ENCODE measurements at regions not wholly inside any gene's neighbourhood (a gene's known extent, or its start where the extent isn't known, plus 50 kb on each side); places are given as distances from the start of the nearest gene placed in this dataset.

DNA sequence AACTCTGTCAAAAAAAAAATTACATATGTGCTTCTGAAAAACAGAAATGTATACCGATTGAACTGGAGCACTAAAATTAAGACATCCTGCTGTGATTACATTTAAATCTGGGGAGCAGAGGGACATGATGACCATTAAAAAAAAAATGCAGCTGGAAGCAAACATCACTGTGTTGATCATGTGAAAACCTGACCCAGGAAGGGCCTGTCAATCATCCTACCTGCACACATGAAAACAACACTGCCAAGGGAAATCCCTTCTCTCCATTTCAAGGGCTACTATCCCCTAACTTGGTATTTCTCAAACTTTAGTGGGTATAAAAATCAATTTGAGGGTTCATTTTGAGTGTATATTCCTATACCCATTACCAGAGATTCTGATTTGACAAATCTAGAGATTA lies 719.9 kb upstream of the CBLB start:
- no peak for FAIRE-seq

GRCh38 chr3:106589311-106589942 lies 720.6 kb upstream of the CBLB start:
- DNase-seq (ENCODE audit: low spot score): no peak
- no peak for FAIRE-seq

More for the DNA sequence above, 719.9 kb upstream of the CBLB start:
- no peak for DNase-seq (ENCODE audit: low spot score)

DNA sequence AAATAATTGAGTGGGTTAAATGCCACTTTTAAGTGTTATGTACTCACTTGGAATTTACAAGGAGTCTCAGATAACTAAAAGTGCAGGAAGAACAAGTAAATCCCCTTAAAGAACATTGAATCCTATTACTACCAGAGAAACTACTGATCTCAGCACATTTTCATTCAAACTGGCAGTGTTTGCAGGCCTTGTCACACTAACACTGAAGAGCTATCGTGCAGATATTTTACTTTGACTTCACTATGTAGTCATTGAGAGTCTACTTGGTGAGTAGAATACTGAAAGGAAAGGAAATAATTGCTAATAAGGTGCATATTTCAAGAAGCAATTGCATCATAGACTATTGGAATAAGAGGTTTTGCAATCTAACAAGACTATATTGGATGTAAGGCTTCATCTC lies 721.4 kb upstream of the CBLB start:
- FAIRE-seq (no peak), DNase-seq (ENCODE audit: low spot score) (no peak)

DNA sequence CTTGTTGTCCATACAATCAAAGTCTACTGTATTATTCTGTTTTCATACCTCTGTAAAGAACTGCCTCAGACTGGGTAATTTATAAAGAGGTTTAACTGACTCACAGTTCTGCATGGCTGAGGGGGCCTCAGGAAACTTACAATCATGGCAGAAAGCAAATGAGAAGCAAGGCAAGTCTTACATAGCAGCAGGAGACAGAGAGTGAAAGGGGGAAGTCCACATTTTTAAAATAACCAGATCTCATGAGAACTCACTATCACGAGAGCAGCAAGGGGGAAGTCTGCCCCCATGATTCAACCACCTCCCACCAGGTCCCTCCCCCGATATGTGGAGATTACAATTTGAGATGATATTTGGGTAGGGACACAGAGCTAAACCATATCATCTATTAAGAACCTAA lies 724.6 kb upstream of the CBLB start:
- FAIRE-seq: no peak
- no peak for DNase-seq (ENCODE audit: low spot score)

DNA sequence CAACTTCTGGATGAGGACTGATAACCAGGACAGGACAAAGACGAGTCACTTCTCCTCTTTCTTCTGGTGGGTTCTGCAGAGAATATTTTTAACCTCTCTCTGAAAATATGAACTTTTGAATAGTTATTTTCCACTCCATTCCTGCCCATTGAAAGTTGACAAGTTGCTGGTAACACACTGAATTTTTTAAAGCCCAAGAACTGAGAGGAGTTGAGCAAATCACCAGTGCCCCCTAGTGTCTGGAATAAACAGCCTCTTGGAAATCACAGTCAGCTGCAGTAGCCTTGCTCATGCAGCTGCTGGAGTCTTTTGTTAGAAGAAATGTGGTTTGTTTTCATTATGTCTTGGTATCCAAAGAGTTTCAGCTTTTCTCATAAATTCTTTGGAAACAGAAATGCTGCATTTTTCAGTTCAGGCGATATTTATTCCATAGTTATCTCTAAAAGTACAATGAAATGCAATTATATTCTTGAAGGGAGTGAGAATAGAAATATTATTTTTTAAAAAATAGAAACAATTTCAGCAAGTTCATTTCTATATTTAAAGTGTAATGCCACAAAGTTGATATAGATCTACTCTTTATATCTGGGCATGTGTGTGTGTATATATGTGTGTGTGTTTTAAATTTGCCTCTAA lies 741.0 kb upstream of the CBLB start:
- FAIRE-seq (no peak), DNase-seq (ENCODE audit: low spot score) (peak; percentile 55)

- DNase-seq (ENCODE audit: low spot score) (no peak), FAIRE-seq (no peak)
Observed at GRCh38 chr3:106610362-106610959, 741.6 kb upstream of the CBLB start.

DNA sequence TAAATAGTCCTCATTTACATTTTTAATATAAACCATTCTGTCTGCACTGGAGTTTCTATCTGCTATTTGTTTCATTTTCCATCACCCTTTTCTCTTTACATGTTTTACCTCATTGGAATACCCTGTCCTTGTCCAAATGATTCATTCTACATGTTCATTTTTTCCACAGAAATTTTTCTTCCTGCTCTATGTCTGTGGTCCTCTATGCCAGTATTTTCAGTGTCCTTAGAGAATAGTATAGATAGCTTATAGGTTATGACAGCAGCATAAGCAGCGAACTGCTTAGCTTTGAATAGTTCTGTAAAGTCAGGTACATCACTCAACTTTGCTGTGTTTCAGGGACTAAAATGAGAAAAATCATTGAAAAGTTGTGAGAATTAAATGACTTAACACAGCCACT lies 742.3 kb upstream of the CBLB start:
- DNase-seq (ENCODE audit: low spot score) (no peak), FAIRE-seq (no peak)

GRCh38 chr3:106611841-106612240 lies 743.0 kb upstream of the CBLB start:
- FAIRE-seq (no peak), DNase-seq (ENCODE audit: low spot score) (no peak)

DNA sequence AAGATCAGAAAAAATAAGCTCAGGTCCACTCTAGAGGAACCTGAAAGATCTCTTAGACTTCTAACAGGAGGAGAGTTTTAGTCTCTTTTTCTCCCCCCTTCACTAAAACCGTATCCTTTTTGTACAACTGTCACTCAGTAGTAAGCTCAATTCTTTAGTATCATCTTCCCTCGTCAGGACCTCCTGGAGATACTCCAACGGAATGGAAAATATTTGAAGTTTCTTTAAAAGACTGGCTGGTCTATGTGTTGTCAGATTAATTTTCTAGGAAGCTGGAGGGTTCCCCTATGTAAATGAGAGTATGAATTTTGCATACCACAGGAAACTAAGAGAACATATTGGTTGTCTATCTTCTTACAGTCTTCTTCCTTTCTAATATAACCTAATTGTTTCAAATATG lies 747.7 kb upstream of the CBLB start:
- DNase-seq (ENCODE audit: low spot score) (no peak), FAIRE-seq (no peak)

DNA sequence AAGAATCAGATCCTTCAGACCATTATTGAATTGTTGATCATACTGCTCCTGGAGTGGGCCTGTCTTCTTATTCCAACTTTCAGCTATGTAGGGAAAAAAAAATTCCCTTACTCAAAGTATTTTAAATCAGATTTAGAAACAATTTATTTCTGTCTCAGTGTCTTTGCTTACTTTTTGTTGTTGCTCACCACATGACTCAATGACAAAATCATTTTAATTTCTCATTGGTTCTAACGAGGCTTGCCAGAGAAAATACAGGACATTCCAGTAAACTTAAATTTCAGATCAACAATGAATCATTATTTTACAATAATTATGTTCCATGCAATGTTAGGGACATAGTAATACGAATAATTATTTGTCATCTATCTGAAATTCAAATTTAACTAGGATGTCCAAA lies 748.5 kb upstream of the CBLB start:
- DNase-seq (ENCODE audit: low spot score): no peak
- no peak for FAIRE-seq

GRCh38 chr3:106620646-106621045 lies 751.8 kb upstream of the CBLB start:
- DNase-seq (ENCODE audit: low spot score) (no peak), FAIRE-seq (peak; percentile 17)

- FAIRE-seq: no peak
- no peak for DNase-seq (ENCODE audit: low spot score)
Observed at GRCh38 chr3:106624154-106624553, 753.1 kb upstream of the CCDC54 start.

DNA sequence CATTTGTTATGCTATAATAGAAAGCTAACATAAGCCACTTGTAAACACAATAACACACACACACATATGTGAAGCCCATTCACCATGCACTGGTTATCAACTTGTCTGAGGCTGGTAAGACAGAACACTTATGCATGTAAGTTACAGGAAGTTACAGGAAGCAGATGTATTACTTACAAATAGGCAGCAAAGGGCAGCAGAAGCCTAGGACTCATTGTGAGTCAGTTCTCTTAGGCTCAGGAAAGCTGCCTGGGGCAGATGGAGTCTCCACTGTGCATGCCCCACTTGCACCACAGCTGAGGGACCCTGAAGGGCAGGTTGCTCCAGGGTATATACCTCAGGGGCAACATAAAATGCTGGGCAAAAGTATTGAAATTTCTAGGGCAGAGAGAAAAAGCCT lies 748.8 kb upstream of the CCDC54 start:
- FAIRE-seq: no peak
- no peak for DNase-seq (ENCODE audit: low spot score)

- DNase-seq (ENCODE audit: low spot score) (no peak), FAIRE-seq (no peak)
Observed at GRCh38 chr3:106629215-106629832, 747.9 kb upstream of the CCDC54 start.

DNA sequence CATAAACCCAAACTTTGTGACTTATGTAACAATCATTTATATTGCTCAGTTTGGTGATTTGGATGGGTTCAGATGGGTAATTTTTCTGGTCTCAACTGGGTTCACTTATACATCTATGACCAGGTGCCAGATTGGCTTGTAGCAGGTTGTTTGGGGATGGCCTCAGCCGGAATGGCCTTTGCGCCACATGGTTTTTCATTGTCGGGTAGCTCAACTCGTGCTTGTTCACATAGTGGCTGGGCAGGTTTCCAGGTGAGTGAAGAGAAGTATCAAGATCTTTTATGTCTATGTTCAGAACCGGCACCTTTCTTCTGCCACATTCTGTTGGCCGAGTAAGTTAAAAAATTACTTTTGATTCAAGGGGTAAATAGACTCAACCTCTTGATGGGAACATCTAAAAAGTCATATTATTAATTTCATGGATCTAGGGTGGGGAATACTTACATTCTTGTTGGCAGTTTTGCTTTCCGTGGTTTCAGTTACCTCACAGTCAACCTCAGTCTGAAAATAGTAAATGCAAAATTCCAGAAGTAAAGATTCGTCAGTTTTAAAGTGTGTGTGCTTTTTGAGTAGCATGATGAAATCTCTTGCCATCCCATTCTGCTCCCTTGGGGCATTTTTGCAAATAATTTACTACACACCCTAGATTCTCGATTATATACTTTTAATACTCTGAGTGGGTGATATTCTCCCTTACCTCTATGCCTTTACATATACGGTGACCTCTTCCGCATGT lies 745.7 kb upstream of the CCDC54 start:
- FAIRE-seq: no peak

DNA sequence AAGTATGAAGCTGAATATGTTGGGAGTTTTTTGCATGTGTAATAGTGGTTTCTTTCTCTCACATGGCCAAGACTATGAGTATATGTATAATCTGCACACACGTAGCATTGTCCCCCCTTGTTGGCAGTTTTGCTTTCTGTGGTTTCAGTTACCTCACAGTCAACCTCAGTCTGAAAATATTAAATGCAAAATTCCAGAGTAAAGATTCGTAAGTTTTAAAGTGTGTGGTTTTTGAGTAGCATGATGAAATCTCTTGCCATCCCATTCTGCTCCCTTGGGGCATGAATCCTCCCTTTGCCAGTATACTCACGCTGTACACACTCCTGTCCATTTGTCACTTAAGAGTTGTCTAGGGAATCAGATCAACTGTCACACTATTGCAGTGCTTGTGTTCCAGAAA lies 742.0 kb upstream of the CCDC54 start:
- peak; percentile 10 for DNase-seq (ENCODE audit: low spot score)
- no peak for FAIRE-seq

More for the DNA sequence above, 745.7 kb upstream of the CCDC54 start:
- DNase-seq (ENCODE audit: low spot score): no peak

GRCh38 chr3:106635826-106636225 lies 741.4 kb upstream of the CCDC54 start:
- DNase-seq (ENCODE audit: low spot score): no peak
- no peak for FAIRE-seq

DNA sequence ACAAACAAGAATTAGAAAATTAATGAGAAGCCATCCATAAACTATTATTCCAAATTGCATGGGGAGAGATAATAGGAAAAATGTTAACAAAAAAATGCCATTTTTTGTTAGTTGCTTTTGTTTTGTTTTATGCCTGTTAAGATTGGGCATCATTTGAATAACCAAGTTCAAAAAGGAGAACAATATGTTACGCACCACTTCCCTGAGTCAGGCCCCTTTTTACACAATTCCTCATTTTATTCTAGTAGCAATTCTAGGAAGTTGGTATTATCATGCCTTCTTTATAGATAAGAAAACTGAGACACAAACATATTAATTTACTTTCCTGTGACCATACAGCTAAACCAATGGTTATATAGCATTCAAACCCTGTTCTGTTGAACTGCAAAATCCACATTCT lies 736.9 kb upstream of the CCDC54 start:
- DNase-seq (ENCODE audit: low spot score): no peak
- no peak for FAIRE-seq

DNA sequence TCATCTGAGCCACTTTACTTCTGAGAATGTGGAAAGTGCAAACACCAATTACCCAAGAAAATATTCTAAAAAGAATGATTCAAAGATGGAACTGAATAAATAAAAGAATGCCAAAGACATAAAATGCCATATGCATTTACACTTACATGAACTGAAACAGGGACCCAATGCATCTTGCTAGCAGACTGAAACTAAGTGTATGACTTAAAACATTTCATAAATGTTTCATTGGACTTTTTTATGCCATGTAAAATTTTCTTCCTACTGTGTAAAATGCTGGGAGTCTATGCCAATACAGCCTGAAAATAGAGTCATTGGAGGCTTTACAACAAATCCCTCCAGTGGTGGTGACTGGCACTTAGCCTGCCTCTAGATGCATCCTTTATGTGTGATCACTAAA lies 735.1 kb upstream of the CCDC54 start:
- FAIRE-seq (no peak), DNase-seq (ENCODE audit: low spot score) (no peak)

GRCh38 chr3:106643684-106644161 lies 733.5 kb upstream of the CCDC54 start:
- DNase-seq (ENCODE audit: low spot score) (no peak), FAIRE-seq (no peak)

- DNase-seq (ENCODE audit: low spot score): no peak
Observed at GRCh38 chr3:106673926-106674569, 703.2 kb upstream of the CCDC54 start.

More at GRCh38 chr3:106673926-106674569, 703.2 kb upstream of the CCDC54 start:
- no peak for FAIRE-seq

Data from urothelium cell line (cell line).